Inflammatory macrophage treated with lipopolysaccharide for 1 hour (primary cell): ENCODE measurements at regions not wholly inside any gene's neighbourhood (a gene's known extent, or its start where the extent isn't known, plus 50 kb on each side); places are given as distances from the start of the nearest gene placed in this dataset.

ENCODE experiments used
- DNase-seq, 2 donors: peaks; one replicate each; pipeline ENCODE4 v3.0.0-alpha.2; 2020 to 2022

DNA sequence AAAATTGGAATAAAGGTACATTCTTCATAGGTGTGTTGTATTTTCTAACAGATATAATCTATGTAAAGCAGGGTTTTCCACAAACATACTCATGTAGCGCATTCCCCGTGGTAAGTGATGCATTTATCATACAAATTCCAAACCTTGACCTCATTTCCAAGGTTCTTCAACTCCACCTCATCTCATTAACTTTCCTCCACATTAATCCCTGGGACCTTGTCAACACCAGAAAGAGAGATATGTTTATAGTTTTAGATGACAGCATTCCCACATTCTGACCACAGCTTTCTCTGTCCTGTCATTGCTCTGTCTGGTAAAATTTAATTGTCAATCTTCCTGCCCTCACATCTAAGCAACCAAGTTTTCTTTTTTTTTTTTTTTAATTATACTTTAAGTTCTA, 415.1 kb downstream of the TMEM161B start:
- no peak for DNase-seq

DNA sequence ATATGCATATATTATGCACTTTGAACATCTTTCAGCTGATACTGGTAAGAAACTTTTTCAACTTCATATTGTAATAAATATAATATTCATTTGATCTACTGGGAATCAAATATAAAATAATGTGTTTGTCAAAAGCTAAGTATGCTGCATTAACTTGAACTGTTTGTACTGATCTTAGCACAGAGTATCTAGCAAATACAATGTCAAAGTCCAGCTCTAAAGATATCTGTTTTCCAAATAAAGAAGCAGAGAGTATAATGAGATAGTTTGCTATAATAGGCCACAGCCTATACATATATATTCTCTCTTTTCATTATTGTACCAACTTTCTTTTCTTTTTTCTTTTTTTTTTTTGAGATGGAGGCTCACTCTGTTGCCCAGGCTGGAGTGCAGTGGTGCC, 417.0 kb downstream of the TMEM161B start:
- DNase-seq, result no peak

DNA sequence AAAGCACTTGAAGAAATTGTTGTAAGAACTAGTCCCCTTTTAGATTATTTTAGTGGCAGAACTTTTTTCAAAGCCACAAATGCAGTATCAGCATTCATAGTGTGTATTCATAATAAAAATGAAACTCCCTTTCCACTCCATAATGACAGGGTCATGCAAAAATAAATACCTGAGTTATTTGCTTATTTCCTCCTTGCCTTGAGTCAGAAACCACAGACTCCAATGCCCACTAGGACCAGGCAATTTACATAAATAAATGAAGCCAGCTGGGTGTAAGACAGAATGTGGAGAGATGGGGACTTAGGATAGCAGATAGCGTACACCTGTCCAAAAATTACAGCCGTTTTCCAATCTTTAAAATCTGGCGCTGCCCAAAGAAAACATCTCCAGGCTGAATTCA, 417.8 kb downstream of the TMEM161B start:
- no peak for DNase-seq

DNA sequence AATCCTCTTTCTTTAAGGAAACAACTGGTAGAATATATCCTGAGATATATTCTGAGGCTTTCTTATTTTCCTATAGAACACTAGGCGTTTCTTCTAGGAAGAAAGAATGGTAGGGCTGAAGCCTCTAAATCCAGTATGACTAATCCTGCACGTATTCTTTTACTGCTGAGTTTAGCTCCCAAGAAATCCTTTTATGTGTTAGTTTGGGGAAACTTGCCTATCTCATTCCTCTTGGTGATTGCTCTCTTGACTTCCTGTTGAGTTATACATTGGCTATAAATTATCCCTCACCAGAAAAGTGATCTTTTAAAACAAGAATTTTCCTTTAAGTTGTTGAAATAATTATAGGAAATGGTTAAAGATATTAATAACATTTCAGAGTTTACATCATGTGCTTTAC, 422.9 kb downstream of the TMEM161B start:
- no peak for DNase-seq

DNA sequence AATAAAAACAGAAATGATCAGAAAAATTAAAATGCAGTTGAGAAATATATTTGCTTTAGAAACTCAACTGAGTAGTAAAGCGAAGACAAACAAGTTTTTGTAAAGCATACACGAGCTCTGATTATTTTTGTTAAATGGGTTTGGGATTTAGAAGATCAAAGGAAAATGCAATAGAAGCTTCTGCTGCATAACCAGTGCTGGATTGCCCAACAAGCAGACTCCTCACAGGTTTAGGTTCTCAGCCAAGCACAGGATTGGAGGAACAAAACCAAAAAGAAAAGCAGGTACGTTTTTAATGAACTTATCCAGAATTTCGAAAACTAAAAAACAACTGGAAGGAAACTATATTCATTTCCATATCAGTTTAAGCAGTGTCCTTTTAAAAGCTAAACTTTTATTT, 423.8 kb downstream of the TMEM161B start:
- no peak for DNase-seq

DNA sequence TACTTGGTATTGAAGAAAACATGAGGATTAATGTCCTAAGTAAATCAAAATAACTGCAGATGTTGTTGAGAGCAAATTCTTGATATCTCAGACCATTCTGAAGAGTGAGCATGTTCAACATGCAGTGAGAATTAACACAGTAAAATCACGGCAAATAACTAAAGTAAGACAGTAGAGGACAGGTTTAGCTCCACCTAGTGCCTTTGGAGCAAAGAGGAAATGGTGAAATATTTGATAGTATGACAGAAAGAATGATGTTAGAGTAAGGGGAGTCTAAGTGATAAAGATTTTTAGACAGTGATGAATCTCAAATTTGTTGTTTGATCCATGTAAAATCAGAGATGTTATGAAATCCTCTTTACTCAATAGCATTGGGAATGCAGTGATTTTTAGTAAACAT, 424.2 kb downstream of the TMEM161B start:
- no peak for DNase-seq

DNA sequence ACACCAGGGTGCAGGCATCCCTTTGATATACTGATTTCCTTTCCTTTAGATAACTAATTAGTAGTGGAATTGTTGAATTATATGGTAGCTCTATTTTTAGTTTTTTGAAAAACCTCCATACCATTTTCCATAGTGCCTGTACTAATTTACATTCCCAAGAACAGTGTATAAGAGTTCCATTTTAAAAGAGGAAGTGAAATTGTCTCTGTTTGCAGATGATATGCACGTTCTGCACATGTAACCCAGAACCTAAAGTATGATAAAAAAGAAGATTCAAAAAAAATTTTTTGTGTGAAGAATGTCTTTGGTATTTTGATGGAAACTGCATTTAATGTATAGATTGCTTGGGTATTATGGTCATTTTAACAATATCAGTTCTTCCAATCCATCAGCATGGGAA, 424.0 kb upstream of the CCNH start:
- DNase-seq, result no peak

DNA sequence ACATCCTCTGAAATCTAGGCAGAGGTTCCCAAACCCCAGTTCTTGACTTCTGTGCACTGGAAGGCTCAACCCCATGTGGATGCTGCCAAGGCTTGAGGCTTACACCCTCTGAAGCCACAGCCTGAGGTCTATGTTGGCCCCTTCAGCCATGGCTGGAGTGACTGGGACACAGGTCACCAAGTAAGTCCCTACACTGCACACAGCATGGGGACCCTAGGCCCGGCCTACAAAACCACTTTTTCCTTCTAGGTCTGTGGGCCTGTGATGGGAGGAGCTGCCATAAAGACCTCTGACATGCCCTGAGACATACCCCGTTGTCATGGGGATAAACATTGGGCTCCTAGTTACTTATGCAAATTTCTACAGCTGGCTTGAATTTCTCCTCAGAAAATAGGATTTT, 418.8 kb upstream of the CCNH start:
- DNase-seq, result no peak

DNA sequence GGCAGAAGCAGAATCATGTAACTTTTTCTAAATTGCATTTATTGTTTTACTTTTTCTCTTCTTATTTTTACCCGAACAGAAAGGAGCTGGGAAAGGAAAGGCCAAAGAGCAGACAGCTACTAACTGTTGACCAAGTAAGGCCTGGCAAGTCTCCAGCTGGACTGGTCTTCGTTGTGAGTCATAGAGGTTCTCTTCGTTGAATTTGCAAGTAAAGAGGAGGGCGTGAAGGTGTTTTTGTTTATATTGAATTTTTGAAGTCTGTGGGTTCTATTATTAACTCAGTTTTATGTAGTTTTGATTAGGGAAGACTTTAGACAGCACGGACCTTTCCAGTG, 416.5 kb upstream of the CCNH start:
- DNase-seq, result no peak

DNA sequence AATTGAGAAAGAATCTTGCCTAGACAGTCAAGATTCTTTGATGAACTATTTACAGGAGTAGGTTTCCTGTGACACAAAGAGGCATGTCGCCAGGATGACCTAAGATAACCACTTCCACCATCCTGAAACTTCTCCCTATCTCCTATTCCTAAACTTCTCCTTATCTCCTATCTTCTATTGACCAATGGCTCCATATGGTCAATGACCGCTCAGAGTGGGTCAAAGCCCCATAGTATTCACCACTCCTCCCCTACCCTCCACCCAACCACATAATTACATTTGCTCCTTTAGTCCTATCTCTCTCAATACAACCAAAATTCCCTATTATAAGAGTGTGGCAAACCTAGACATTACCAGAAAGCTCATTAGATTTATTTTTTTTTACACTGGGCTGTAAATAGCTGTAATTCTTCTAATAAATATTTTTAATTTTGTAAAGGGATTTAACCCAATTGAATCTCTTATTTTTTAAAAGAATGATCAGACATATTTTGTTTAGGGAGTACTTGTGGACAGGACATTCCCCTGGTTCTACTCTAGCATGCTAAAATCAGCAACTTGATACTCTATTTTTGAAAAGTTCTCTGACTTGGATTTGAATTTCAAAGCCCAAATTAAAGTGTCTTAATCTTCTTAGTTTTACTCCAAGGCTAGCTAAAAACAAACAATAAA, 416.0 kb upstream of the CCNH start:
- DNase-seq, result no peak

DNA sequence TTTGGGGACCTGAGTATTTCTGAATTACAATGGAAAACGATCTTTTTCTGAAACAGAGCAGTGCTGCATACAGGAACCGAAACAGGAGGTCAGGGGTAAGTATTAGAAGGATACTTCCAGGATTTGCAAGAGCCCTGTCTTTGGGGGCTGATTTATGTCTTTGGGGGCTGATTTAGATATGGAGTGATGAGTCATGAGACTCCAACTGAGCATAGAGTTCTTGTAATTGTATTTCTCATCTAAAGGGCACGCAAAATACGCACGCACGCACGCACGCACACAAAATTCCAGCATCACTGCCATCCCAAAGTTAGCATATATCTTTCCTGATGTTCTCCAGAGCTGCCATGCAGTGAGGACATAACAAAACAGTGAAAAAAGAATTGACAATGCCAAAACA, 414.8 kb upstream of the CCNH start:
- no peak for DNase-seq

DNA sequence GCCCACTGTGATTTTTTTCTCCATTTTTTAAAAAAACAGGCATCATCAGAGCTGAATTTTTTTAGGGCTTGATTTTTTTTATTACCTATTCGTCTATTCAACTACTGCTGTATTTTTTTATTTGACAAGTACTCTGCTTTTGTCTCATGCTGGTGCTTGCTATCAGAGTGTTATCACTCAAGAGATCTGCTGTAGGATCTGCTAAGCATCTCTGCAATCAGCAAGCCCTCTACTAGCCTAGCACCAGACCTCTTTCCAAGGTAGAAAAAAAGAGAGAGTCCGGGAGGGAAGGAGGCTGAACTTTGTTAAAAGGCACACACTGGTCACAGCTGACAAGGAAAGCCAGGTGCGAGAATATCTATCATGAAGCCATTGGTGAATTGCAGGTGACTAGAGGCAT, 413.8 kb upstream of the CCNH start:
- no peak for DNase-seq

DNA sequence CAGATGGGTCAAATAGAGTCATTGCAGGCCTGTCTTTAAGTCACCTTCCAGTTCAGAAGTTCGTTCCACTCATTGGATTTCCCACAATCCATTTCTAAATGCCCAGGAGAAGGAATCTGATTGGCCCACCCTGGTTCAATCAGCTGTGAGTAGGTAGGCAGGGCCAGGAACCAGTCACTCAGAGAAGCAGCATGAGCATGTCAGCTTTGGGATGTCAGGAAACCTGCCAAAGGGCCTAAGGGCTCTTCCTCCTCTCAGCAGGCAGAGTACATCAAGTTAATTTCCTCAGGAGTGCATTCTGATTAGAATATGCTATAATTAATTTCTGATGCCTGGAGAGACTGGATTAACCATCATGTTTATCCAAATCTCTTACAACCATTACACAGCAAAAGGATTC, 412.9 kb upstream of the CCNH start:
- no peak for DNase-seq

DNA sequence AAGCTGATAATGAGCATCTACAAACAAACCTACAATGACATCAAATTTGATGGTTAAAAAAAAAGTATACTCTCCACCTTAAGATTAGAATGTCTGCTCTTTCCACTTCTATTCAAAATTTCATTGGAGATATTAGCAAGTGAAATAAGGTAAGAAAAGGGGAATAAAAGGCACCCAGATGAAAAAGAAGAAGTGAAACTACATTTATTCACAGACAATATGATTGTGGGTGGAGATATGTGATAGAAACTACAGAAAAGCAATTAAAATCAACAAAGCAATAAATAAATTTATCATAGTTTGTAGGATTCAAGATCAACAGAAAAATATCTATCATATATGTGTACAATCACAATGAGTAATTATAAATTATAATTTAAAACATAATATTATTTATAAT, 395.1 kb upstream of the CCNH start:
- DNase-seq, result no peak

DNA sequence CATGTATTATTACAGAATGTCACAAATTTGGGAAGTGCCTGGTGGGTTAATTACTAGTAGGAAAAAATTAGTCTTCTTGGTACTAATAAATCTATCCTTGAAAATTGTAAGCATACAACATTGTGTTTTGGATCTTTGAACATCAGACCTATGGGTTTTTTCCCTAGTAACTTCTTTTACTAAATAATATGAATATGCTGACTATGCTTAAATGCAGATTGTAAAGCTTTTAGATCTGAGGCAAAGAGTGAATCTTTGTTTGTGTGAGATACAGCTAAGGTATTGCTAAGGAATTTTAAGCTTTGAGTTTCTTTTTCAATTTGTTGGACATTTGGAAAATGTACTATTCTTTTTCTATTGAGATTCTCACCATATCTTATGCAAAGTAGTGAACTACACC, 390.6 kb upstream of the CCNH start:
- no peak for DNase-seq

DNA sequence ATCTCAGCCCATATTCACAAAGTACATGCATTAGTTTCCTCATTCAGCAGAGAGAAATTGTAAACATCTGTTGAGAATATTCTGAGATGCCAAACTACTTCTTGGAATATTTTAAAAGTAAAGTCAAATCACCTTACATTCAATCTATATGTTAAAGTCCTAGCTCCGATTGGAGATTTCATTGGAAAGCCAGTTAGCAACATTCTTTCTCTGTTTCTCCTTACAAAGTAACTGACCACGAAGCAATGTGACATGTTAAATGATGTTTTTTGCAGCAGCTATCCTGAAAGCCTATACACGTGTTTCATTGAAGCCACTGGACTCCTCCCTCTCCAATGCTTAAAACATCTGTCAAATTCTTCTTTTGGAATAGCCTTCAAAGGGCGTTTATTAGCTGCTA, 379.1 kb upstream of the CCNH start:
- DNase-seq, result no peak

DNA sequence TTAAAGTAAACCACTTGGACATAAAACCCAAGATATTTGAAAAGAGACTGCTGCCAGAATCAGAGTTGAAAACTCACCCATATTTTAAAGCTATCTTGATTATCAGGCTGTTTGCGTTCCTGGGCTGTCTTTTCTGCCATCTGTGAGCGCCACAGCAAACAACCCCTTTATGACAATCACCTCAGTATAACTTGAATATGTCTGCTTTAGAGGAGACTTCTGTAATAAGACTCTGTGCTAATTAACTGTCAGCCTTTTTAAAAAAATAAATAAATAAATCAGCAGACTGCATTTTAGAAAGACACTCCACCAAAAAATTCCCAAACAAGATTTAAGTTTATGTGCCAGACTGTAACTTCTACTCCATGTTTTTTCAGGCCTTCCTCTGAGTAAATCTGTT, 375.7 kb upstream of the CCNH start:
- no peak for DNase-seq

DNA sequence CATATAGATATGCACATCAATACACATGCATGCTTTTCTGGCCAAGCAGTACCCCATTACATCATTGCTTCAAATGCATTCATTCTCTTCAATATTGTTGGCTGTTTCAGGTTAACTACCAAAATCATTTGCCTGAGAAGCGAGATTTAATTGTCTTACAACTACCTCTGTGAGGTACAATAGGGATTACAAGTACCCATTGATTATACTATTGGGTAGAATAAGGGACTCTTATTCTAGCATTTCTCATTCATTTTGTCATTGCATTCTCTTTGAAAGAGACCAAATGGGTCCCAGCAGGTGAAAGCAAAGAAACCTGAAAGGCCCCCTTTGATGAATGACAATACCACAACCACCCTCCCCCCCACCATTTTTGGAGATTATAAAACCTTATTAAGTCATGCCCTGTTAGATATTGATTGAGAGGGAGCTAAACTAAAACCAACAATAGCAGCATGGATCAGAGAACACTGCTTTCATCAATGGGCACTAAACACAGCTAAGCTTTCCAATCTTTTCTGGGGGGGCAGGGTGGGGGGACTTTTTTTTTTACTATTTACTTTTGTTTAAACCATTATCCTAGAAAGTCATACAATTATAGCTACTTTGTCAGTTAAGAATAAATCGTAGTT, 375.0 kb upstream of the CCNH start:
- no peak for DNase-seq

DNA sequence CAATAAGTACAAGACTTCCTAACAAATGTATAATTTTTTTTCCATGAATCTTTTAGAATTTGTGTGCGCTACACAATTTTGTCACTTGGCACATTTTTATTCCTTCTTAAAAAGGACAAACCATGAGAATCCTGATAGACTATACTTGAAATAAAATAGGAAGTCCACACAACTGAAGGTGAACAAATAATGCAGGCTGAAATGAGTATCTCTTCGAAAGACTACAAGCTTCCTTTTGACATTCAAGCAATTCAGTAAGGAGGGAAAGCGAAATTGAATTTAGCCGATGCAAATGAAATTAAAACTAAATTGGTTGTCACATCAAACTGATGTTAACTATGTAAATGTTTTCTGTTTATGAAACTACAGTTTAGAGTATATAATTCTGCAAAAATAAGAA, 374.4 kb upstream of the CCNH start:
- DNase-seq, result no peak

DNA sequence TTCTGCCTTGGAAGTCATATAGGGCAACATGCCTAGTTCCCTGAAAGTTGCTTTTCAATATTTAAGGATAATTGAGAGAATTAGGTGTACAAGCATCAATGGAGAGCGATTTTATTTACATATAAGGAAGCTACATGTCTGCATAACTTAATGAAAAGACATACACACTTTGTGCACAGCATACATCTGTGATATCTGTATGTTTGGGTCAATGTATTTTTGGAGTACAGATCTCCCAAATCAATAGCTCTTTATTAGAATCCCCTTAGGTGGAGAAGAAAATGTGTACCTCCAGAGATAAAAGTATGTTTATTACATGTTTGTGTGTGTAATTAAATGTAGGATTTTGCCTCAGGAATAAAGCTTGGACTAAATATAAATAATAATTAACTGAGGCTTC, 373.7 kb upstream of the CCNH start:
- no peak for DNase-seq

DNA sequence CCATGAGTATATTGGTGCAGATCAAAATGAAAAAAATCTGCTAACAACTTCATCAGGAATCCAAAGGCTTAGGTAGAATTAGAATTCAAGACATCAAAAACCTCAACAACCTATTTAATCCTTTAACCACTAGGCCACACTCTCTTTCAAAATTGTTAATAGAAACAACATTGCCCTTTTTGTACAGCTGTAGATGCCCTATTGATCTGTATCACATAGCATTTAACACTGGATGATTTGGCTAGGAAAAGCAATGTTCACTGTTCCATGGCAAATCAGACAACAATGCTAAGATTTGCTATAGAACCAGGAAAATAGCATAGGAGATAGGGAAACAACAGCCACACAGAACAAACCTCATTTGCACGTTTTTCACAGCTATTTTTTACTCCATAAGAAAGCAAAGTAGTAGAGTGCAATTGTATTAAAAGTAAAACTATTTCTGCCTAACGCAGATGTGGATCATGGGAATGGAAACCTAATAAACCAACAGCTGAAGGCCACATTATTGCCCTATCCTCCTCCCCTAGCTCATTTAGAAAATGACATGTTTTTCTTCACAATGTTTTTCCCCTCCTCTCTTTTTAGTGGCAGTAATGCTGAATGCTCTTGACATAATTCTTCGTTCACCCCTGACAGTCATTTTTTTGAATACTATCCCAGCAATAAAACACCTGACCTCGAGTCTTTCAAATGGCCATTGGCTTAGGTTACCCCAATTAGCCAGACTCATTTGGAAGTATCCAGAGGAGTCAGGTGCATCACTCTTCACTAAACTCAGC, 373.0 kb upstream of the CCNH start:
- no peak for DNase-seq

DNA sequence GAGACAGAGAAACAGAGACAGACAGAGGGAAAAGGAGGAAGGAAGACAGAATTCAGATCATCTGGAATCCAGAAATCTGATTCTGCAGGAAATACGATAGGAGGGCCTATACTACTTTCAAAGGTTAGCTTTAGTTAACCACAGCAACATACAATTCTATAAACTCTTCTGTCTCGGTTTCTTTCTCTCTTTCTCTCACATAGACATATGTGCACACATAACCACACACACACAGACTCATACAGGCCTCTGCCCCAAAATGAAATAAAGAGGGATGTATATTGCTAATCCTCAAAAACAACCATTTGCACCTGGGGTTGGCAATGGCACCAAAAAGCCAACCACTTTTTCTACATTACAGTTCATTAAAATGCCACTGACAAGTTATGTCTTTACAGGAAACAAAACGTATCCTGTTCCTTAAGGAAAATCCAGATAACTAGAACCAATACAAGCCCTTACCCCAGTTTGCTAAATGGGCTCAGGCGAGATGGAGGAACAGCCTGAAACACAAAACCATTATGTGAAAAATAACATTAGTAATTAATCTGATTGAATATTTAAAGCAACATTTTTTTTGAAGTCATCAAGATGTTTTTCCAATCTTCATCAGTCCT, 372.3 kb upstream of the CCNH start:
- DNase-seq, result no peak

DNA sequence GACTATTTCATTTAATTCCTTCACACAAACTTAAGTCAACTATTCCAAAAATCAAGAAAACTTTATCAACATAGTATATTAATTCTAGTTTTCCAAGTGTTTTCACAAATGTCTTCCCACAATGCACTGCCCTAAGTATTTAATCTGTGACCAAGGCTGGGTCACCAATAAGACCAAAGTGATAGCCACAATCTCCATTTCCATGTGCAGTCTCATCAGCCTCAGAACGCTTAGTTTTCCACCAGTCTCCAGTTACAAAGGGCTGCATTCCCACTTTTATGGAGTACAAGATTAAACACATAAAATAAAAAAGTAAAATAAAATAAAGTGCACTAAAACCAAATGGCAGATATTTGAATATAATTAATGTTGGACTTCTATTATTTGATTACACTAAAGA, 371.6 kb upstream of the CCNH start:
- DNase-seq, result no peak

DNA sequence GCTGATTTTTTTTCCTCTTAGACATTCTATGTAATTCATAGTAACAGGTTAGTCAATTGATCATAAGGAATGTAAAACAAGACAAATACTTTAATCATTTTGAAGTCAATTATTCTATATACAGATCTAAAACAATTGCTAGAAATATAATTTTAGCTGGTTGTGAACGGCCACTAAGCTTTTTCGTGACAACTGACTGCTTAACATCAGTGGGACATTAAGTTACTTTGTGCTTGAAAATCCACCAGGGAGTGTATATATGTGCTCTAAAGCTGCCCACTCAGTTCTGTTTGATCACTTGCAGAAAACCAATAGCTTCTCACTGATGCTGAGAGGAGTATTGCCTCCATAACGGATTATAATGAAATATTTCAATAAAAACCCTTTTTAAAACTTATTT, 370.2 kb upstream of the CCNH start:
- DNase-seq, result no peak
